ENCODE measurements at regions not wholly inside any gene's neighbourhood (a gene's known extent, or its start where the extent isn't known, plus 50 kb on each side); places are given as distances from the start of the nearest gene placed in this dataset.
"Not testable (repeated sequence)": the region's sequence is repeated elsewhere in the genome, so short reads cannot be mapped to it uniquely, and the experiment has no call there.

- no peaks in the 10 kb centered on the region for H3K27me3 ChIP-seq
- H3K36me3 ChIP-seq: no peaks in the 10 kb centered on the region
- no peak for TF ChIP-seq CTCF (IDR thresholded peaks at IDR 0.05)
- no peak overlapping the region for H3K27ac ChIP-seq
- no peak overlapping the region for H3K4me3 ChIP-seq
- H3K9ac ChIP-seq (ENCODE audit: low read depth in 2 of 2, low read length in 2 of 2): no peak overlapping the region
- intact Hi-C loops (cut with DNase I): no loop called here
- DNase-seq: peak; percentile 9
- H3K9me3 ChIP-seq: peaks cover 6% of the 10 kb centered on the region
- no peaks in the 10 kb centered on the region for H3K4me1 ChIP-seq
Observed at GRCh38 chr15:25171856-25172687, 217.3 kb downstream of the SNRPN start.

GRCh38 chr15:25172691-25173090 lies 217.9 kb downstream of the SNRPN start:
- TF ChIP-seq CTCF (IDR thresholded peaks at IDR 0.05): no peak
- Histone ChIP-seq H3K9ac (ENCODE audit: low read depth in 2 of 2, low read length in 2 of 2) (no peak overlapping the region), H3K27me3 (no peaks in the 10 kb centered on the region), H3K36me3 (no peaks in the 10 kb centered on the region), H3K4me1 (no peaks in the 10 kb centered on the region), H3K9me3 (peaks cover 6% of the 10 kb centered on the region), H3K27ac (no peak overlapping the region), H3K4me3 (no peak overlapping the region)
- DNase-seq: no peak
- intact Hi-C loops (cut with DNase I): no loop called here

- no peak overlapping the region for H3K27ac ChIP-seq
- no peaks in the 10 kb centered on the region for H3K4me1 ChIP-seq
- no peaks in the 10 kb centered on the region for H3K27me3 ChIP-seq
- no peak for TF ChIP-seq CTCF (IDR thresholded peaks at IDR 0.05)
- H3K9ac ChIP-seq (ENCODE audit: low read depth in 2 of 2, low read length in 2 of 2): no peak overlapping the region
- no peak overlapping the region for H3K4me3 ChIP-seq
- H3K9me3 ChIP-seq: peaks cover 6% of the 10 kb centered on the region
- intact Hi-C loops (cut with DNase I): no loop called here
- H3K36me3 ChIP-seq: no peaks in the 10 kb centered on the region
- DNase-seq: peak; percentile 9
Observed at GRCh38 chr15:25173241-25174028, 218.6 kb downstream of the SNRPN start.

- DNase-seq; H3K36me3 ChIP-seq; H3K4me3 ChIP-seq; H3K9me3 ChIP-seq; H3K9ac ChIP-seq (ENCODE audit: low read depth in 2 of 2, low read length in 2 of 2); H3K27me3 ChIP-seq; intact Hi-C loops (cut with DNase I); H3K27ac ChIP-seq; H3K4me1 ChIP-seq: not testable (repeated sequence)
Observed at GRCh38 chr15:25174149-25174548, 219.4 kb downstream of the SNRPN start.

GRCh38 chr15:25175033-25175788 lies 220.4 kb downstream of the SNRPN start:
- DNase-seq: no peak
- H3K9me3 ChIP-seq: peaks cover 6% of the 10 kb centered on the region
- H3K27me3 ChIP-seq: no peaks in the 10 kb centered on the region
- H3K4me1 ChIP-seq: no peaks in the 10 kb centered on the region
- H3K36me3 ChIP-seq: no peaks in the 10 kb centered on the region
- H3K4me3 ChIP-seq: no peak overlapping the region
- H3K27ac ChIP-seq: no peak overlapping the region
- H3K9ac ChIP-seq (ENCODE audit: low read depth in 2 of 2, low read length in 2 of 2): no peak overlapping the region
- TF ChIP-seq CTCF (IDR thresholded peaks at IDR 0.05): no peak
- intact Hi-C loops (cut with DNase I): no loop called here
